Neural progenitor cell (in vitro differentiated cells): ENCODE measurements at regions not wholly inside any gene's neighbourhood (a gene's known extent, or its start where the extent isn't known, plus 50 kb on each side); places are given as distances from the start of the nearest gene placed in this dataset.

Experiments used
- EZH2 ChIP-seq: fragments of 200-600 bp; sonication (generic); IDR thresholded peaks from 2 replicates; pipeline ENCODE4 v1.6.1; 2017; ENCODE audit warnings: antibody characterized with exemption, mild to moderate bottlenecking, moderate library complexity
- TF ChIP-seq, protein P1 (sequence below): fragments of 200-600 bp; sonication (generic); IDR thresholded peaks from 2 replicates; pipeline ENCODE4 v1.5.1; 2017; ENCODE audit warnings: antibody characterized with exemption, mild to moderate bottlenecking

DNA sequence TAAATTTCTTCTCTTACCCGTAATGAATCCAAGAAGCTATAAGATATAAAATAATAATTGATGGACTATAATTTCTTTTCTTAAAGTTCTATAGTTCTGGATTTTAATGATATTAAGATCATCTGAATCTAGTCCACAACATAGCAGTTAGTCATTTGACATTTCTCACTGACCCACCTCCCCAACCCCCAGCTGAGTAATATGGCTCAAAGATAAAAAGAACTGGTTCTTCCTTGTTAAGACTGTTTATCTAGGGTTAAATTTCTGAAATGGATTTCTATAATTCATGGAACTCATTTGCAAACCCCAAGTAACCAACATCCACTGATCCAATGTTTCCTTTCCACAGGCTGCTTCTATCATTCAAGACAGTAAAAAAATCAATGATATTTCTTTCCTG lies 133.9 kb upstream of the SOX9 start:
- no peak for TF ChIP-seq EZH2
- TF ChIP-seq, protein P1, sequence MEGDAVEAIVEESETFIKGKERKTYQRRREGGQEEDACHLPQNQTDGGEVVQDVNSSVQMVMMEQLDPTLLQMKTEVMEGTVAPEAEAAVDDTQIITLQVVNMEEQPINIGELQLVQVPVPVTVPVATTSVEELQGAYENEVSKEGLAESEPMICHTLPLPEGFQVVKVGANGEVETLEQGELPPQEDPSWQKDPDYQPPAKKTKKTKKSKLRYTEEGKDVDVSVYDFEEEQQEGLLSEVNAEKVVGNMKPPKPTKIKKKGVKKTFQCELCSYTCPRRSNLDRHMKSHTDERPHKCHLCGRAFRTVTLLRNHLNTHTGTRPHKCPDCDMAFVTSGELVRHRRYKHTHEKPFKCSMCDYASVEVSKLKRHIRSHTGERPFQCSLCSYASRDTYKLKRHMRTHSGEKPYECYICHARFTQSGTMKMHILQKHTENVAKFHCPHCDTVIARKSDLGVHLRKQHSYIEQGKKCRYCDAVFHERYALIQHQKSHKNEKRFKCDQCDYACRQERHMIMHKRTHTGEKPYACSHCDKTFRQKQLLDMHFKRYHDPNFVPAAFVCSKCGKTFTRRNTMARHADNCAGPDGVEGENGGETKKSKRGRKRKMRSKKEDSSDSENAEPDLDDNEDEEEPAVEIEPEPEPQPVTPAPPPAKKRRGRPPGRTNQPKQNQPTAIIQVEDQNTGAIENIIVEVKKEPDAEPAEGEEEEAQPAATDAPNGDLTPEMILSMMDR, result no peak
